Activated T-cell treated with anti-CD3 and anti-CD28 coated beads for 48 hours (primary cell): ENCODE measurements at regions not wholly inside any gene's neighbourhood (a gene's known extent, or its start where the extent isn't known, plus 50 kb on each side); places are given as distances from the start of the nearest gene placed in this dataset.

Experiments
- DNase-seq: peaks from one replicate; pipeline ENCODE4 v3.0.0-alpha.2; 2020; ENCODE audit warnings: low read depth

- DNase-seq = no peak
Measured at GRCh38 chr4:104795264-104795939, 300.7 kb upstream of the CXXC4 start.

- DNase-seq = no peak
Measured at GRCh38 chr4:104811727-104812126, 317.0 kb upstream of the CXXC4 start.

- DNase-seq = no peak
Measured at GRCh38 chr4:104815665-104816064, 321.0 kb upstream of the CXXC4 start.

GRCh38 chr4:104818579-104818978 is 323.9 kb upstream of the CXXC4 start:
- DNase-seq = no peak

- no peak for DNase-seq
Measured at GRCh38 chr4:104826171-104826570, 320.5 kb upstream of the TET2 start.

GRCh38 chr4:104829761-104830160 is 316.9 kb upstream of the TET2 start:
- no peak for DNase-seq

- no peak for DNase-seq
Measured at GRCh38 chr4:104848597-104849225, 298.0 kb upstream of the TET2 start.

- no peak for DNase-seq
Measured at GRCh38 chr4:104859601-104860237, 287.0 kb upstream of the TET2 start.

GRCh38 chr4:104860238-104861123 is 286.2 kb upstream of the TET2 start:
- peak; percentile 12 for DNase-seq

- DNase-seq = no peak
Measured at GRCh38 chr4:104866809-104867208, 279.9 kb upstream of the TET2 start.

GRCh38 chr4:104868533-104868932 is 278.1 kb upstream of the TET2 start:
- DNase-seq = no peak

- DNase-seq = no peak
Measured at GRCh38 chr4:104868958-104869357, 277.7 kb upstream of the TET2 start.

- DNase-seq = no peak
Measured at GRCh38 chr4:104869831-104870230, 276.8 kb upstream of the TET2 start.

- no peak for DNase-seq
Measured at GRCh38 chr4:104870495-104871233, 276.0 kb upstream of the TET2 start.

- DNase-seq = no peak
Measured at GRCh38 chr4:104878936-104879335, 267.7 kb upstream of the TET2 start.

GRCh38 chr4:104879367-104879766 is 267.3 kb upstream of the TET2 start:
- DNase-seq = no peak

GRCh38 chr4:104879854-104880253 is 266.8 kb upstream of the TET2 start:
- DNase-seq = no peak

- no peak for DNase-seq
Measured at GRCh38 chr4:104881136-104881886, 265.4 kb upstream of the TET2 start.

- no peak for DNase-seq
Measured at GRCh38 chr4:104890598-104891275, 255.9 kb upstream of the TET2 start.
